ENCODE measurements at regions not wholly inside any gene's neighbourhood (a gene's known extent, or its start where the extent isn't known, plus 50 kb on each side); places are given as distances from the start of the nearest gene placed in this dataset.

DNA sequence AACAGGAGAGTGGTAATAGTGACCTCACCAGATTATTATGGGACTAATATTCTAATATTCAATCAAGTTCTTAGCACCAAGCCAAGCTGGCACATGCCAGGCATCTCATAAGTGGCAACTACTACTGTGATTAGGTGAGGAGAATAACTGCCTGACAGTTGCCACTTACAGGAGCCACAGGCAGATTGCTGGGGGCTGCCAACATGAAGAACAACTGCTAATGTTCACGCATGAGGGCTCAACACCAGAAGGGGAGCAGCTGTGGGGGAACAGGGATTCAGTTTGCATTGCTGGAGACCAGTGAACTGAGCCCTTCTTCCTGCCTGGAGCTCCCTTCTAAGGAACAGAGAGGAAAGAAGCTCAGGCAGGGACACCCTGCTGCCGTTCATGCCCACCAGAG, 504.5 kb downstream of the FOXO1 start:
- TF ChIP-seq CTCF (IDR thresholded peaks at IDR 0.05 in 2 of 3, conservative IDR thresholded peaks at IDR 0.05 in 1 of 3; ENCODE audit: control insufficient read depth in 2 of 3, extremely low read depth in 1 of 3, insufficient read depth in 1 of 3, low read depth in 3 of 3, low read length in 3 of 3) = no peak
- no peak for TF ChIP-seq USF1 (IDR thresholded peaks at IDR 0.05; ENCODE audit: borderline replicate concordance, extremely low read length, insufficient read depth, low read depth, low read length)
- TF ChIP-seq POLR2A (IDR thresholded peaks at IDR 0.05; ENCODE audit: low read depth, low read length) = no peak
- no peak for TF ChIP-seq YY1 (IDR thresholded peaks at IDR 0.05; ENCODE audit: low read depth, low read length)
- TF ChIP-seq NR2C1 (IDR thresholded peaks at IDR 0.05) = no peak
- TF ChIP-seq STAT1 (conservative IDR thresholded peaks at IDR 0.05) = no peak
- TF ChIP-seq IRF3 (IDR thresholded peaks at IDR 0.05) = no peak
- TF ChIP-seq BHLHE40 (IDR thresholded peaks at IDR 0.05; ENCODE audit: borderline replicate concordance in 1 of 2, low read depth in 2 of 2, low read length in 1 of 2) = no peak
- no peak for TF ChIP-seq TAF1 (IDR thresholded peaks at IDR 0.05; ENCODE audit: borderline replicate concordance, low read depth, low read length)
- TF ChIP-seq EP300 (IDR thresholded peaks at IDR 0.05; ENCODE audit: borderline replicate concordance in 1 of 2, control insufficient read depth in 1 of 2, low read depth in 2 of 2, low read length in 2 of 2) = no peak
- TF ChIP-seq RFX5 (IDR thresholded peaks at IDR 0.05; ENCODE audit: low read depth, low read length) = no peak
- TF ChIP-seq EGR1 (IDR thresholded peaks at IDR 0.05; ENCODE audit: borderline replicate concordance in 1 of 2, low read depth in 2 of 2, low read length in 2 of 2) = no peak
